Osteoblast (primary cell): ENCODE measurements at regions not wholly inside any gene's neighbourhood (a gene's known extent, or its start where the extent isn't known, plus 50 kb on each side); places are given as distances from the start of the nearest gene placed in this dataset.

Experiments
- DNase-seq: peaks from one replicate; pipeline ENCODE4 v3.0.0; 2011; ENCODE audit warnings: low spot score, mixed read lengths; ENCODE audit not compliant: insufficient read length; ENCODE audit errors: missing footprints
- H2AFZ ChIP-seq: 2 replicates; pipeline ENCODE4 v1.6.0; 2011; ENCODE audit warnings: mild to moderate bottlenecking, low read length
- H3K27ac ChIP-seq: 2 replicates; pipeline ENCODE4 v1.5.1; 2011; ENCODE audit warnings: mild to moderate bottlenecking, low read depth, low read length, moderate library complexity
- H3K27me3 ChIP-seq: 2 replicates; pipeline ENCODE4 v1.6.0; 2012; ENCODE audit warnings: mild to moderate bottlenecking, control low read depth, inconsistent platforms, low read length, moderate library complexity; ENCODE audit not compliant: insufficient read depth
- H3K36me3 ChIP-seq: 2 replicates; pipeline ENCODE4 v1.5.1; 2011; ENCODE audit warnings: mild to moderate bottlenecking, low read length, control low read depth, moderate library complexity; ENCODE audit not compliant: insufficient read depth
- H3K4me1 ChIP-seq: 2 replicates; pipeline ENCODE4 v1.5.1; 2011; ENCODE audit warnings: mild to moderate bottlenecking, low read length, control low read depth, moderate library complexity; ENCODE audit not compliant: insufficient read depth
- H3K4me2 ChIP-seq: 2 replicates; pipeline ENCODE4 v1.6.0; 2011; ENCODE audit warnings: mild to moderate bottlenecking, low read length; ENCODE audit not compliant: insufficient read depth
- H3K4me3 ChIP-seq: fragments of 200-600 bp; sonication (generic); 3 replicates; pipeline ENCODE4 v1.5.1; 2012; ENCODE audit warnings: mild to moderate bottlenecking, low read length, inconsistent platforms; ENCODE audit not compliant: insufficient read depth
- H3K79me2 ChIP-seq: 2 replicates; pipeline ENCODE4 v1.6.0; 2012; ENCODE audit warnings: mild to moderate bottlenecking, low read length, control low read depth, inconsistent platforms; ENCODE audit not compliant: insufficient read depth
- H3K9me3 ChIP-seq: 2 replicates; pipeline ENCODE4 v1.5.1; 2011; ENCODE audit warnings: low read depth, low read length, control low read depth
- H4K20me1 ChIP-seq: 2 replicates; pipeline ENCODE4 v1.6.0; 2012; ENCODE audit warnings: mild to moderate bottlenecking, low read length, control low read depth; ENCODE audit not compliant: insufficient read depth
- CTCF ChIP-seq: IDR thresholded peaks from 2 replicates; pipeline ENCODE4 v1.5.1; 2011; ENCODE audit warnings: mild to moderate bottlenecking, low read depth, low read length, moderate library complexity; ENCODE audit errors: extremely low read depth

- Histone ChIP-seq H3K4me2 (no peak overlapping the region), H2AFZ (no peak overlapping the region), H3K4me1 (no peaks in the 10 kb centered on the region), H3K27ac (no peak overlapping the region), H3K36me3 (no peaks in the 10 kb centered on the region), H3K9me3 (no peaks in the 10 kb centered on the region), H3K4me3 (no peak overlapping the region), H4K20me1 (no peaks in the 10 kb centered on the region), H3K27me3 (peaks cover 7% of the 10 kb centered on the region), H3K79me2 (no peaks in the 10 kb centered on the region)
- TF ChIP-seq CTCF: no peak
- no peak for DNase-seq
Measured at GRCh38 chr2:225293638-225294037, 105.9 kb upstream of the NYAP2 start.

GRCh38 chr2:225290757-225291400 lies 108.6 kb upstream of the NYAP2 start:
- no peaks in the 10 kb centered on the region for H3K4me1 ChIP-seq
- H4K20me1 ChIP-seq: no peaks in the 10 kb centered on the region
- no peak for DNase-seq
- H3K27ac ChIP-seq: no peak overlapping the region
- H3K36me3 ChIP-seq: no peaks in the 10 kb centered on the region
- no peak for TF ChIP-seq CTCF
- peaks cover 5% of the 10 kb centered on the region for H3K27me3 ChIP-seq
- H2AFZ ChIP-seq: no peak overlapping the region
- no peak overlapping the region for H3K4me2 ChIP-seq
- H3K79me2 ChIP-seq: no peaks in the 10 kb centered on the region
- no peaks in the 10 kb centered on the region for H3K9me3 ChIP-seq
- no peak overlapping the region for H3K4me3 ChIP-seq

GRCh38 chr2:225289659-225290058 lies 109.9 kb upstream of the NYAP2 start:
- no peak overlapping the region for H2AFZ ChIP-seq
- H3K4me1 ChIP-seq: no peaks in the 10 kb centered on the region
- TF ChIP-seq CTCF: no peak
- no peak overlapping the region for H3K27ac ChIP-seq
- no peaks in the 10 kb centered on the region for H3K79me2 ChIP-seq
- DNase-seq: no peak
- H4K20me1 ChIP-seq: no peaks in the 10 kb centered on the region
- no peaks in the 10 kb centered on the region for H3K9me3 ChIP-seq
- no peak overlapping the region for H3K4me3 ChIP-seq
- H3K4me2 ChIP-seq: no peak overlapping the region
- peaks cover 5% of the 10 kb centered on the region for H3K27me3 ChIP-seq
- no peaks in the 10 kb centered on the region for H3K36me3 ChIP-seq

GRCh38 chr2:225288986-225289385 lies 110.5 kb upstream of the NYAP2 start:
- H3K36me3 ChIP-seq: no peaks in the 10 kb centered on the region
- no peaks in the 10 kb centered on the region for H3K79me2 ChIP-seq
- H4K20me1 ChIP-seq: no peaks in the 10 kb centered on the region
- no peak overlapping the region for H3K4me3 ChIP-seq
- DNase-seq: peak; percentile 25
- no peak overlapping the region for H3K4me2 ChIP-seq
- H3K4me1 ChIP-seq: no peaks in the 10 kb centered on the region
- TF ChIP-seq CTCF: no peak
- no peaks in the 10 kb centered on the region for H3K9me3 ChIP-seq
- H3K27me3 ChIP-seq: peaks cover 5% of the 10 kb centered on the region
- no peak overlapping the region for H2AFZ ChIP-seq
- no peak overlapping the region for H3K27ac ChIP-seq
